RWPE1 (cell line): ENCODE measurements at regions not wholly inside any gene's neighbourhood (a gene's known extent, or its start where the extent isn't known, plus 50 kb on each side); places are given as distances from the start of the nearest gene placed in this dataset.

Source experiments
- CTCF ChIA-PET: fragments of 350-600 bp; sonication (Branson Sonifier 250); formaldehyde crosslinking; extraction: SDS; loops from one replicate; lab custom pipeline; 2021; lab: Yijun Ruan, JAX
- POLR2A ChIA-PET: fragments of 400-600 bp; formaldehyde crosslinking; extraction: SDS; loops from one replicate; lab custom pipeline; 2020; ENCODE audit warnings: antibody characterized with exemption; ENCODE audit not compliant: low non-redundant PET; lab: Yijun Ruan, JAX
- DNase-seq: peaks from one replicate; pipeline ENCODE4 v3.0.0; 2012; ENCODE audit warnings: low spot score
- H3K27ac ChIP-seq: fragments of 450-650 bp; 2 replicates; pipeline ENCODE4 v1.5.1; 2017
- TF ChIP-seq, protein P1 (sequence below): fragments of 450-650 bp; conservative IDR thresholded peaks from 2 replicates; pipeline ENCODE4 v1.5.1; 2017; ENCODE audit warnings: low read depth, mild to moderate bottlenecking

DNA sequence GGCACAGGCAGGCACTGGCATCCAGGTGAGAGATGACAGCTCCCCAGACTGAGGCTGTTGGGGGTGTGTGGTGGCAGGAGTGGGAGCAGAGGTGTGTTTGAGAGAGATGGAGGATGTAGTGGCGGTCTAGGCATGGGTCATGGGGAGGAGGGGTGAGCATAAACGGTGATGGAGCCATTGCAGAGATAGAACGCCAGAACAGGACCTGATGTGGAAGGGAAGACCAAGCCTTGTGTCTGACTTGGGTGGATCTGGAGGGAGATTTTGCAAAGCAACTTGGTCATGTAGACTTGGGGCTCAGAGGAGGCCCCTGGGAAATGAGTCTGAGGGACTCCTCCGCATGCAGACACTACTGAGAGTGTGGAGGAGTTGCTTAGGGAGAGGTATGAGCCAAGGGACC is 50.0 kb upstream of the CLDN5 start:
- no peak for DNase-seq
- ChIA-PET CTCF (interaction anchor here (0.6 kb wide), 1 partner anchor 19 kb away, joined by 3 read pairs; no protein-coding TSS in a partner anchor), POLR2A (no interaction called here)
- TF ChIP-seq, protein P1, sequence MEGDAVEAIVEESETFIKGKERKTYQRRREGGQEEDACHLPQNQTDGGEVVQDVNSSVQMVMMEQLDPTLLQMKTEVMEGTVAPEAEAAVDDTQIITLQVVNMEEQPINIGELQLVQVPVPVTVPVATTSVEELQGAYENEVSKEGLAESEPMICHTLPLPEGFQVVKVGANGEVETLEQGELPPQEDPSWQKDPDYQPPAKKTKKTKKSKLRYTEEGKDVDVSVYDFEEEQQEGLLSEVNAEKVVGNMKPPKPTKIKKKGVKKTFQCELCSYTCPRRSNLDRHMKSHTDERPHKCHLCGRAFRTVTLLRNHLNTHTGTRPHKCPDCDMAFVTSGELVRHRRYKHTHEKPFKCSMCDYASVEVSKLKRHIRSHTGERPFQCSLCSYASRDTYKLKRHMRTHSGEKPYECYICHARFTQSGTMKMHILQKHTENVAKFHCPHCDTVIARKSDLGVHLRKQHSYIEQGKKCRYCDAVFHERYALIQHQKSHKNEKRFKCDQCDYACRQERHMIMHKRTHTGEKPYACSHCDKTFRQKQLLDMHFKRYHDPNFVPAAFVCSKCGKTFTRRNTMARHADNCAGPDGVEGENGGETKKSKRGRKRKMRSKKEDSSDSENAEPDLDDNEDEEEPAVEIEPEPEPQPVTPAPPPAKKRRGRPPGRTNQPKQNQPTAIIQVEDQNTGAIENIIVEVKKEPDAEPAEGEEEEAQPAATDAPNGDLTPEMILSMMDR, result no peak
- no peak overlapping the region for H3K27ac ChIP-seq

DNA sequence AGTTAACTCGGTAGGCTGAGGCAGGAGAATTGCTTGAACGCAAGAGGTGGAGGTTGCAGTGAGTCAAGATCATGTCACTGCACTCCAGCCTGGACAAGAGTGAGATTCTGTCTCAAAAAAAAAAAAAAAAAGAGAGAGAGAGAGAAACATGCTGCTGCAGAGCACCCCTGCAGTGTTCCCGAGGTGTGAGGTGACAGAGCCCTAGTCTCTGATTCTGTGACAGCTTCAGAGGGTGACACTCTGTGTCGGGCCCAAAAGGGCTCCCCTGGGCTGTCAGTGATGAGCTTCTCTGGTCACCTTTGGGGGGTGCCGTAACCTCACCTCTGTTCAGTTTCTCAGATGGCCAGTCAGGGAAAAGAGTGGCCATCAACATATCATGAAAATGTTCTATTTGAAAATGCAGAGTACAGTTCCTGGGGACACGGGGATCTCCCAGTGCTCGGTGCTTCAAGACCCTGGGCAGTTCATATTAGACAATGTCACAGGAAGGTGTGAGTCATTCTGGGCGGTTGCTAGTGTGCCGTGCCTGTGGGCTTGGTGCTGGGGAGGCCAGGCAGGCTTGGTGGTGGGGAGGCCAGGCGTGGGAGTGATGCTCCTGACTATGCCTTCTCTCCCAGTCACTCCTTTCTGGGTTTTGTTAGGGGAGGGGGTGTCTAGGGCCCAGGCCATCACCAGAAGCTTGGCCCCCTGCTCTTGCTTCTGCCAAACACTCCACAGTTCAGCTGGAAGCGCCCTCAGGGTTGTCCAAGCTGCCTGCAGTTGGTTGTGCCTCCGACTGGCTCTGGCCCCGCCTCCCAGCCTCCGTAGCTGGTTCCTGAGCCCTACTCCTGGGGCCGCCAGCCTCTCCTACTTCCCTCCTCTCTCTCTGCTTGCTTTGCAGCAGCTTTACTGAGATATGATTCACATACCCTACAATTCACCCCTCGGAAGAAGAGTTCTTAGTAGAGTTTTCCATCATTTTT is 52.5 kb upstream of the CLDN5 start:
- DNase-seq, result no peak
- ChIA-PET CTCF (interaction anchor here (0.7 kb wide), 1 partner anchor 66 kb away, joined by 3 read pairs; no protein-coding TSS in a partner anchor), POLR2A (no interaction called here)
- peak overlapping the region; percentile 69 for H3K27ac ChIP-seq
- TF ChIP-seq, protein P1, result no peak

DNA sequence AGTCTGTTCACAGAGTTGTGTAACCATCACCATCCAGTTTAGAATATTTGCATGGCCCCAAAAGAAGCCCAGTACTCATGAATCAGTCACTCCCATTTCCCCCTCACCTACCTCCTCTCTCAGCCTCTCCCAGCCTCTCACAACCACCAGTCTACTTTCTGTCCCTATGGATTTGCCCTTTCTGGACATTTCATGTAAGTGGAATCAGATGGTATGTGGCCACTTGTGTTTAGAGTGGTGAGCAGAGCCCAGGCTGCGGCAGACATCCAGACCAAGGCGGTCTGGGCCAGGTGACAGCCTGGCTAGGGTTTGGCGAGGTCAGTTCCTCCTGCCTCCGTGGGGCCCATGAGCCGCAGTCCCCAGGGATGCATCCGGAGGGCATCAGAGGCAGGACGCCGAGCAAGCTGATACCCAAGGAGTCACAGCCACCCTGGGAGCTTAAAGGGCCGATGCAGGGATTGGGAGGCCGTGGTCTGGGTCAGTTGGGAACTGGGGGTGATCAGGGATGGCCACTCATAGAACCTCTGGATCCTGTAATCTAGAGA is 53.3 kb upstream of the CLDN5 start:
- DNase-seq, result no peak
- TF ChIP-seq, protein P1, result no peak
- ChIA-PET CTCF (interaction anchor here (0.7 kb wide), 1 partner anchor 66 kb away, joined by 3 read pairs; no protein-coding TSS in a partner anchor), POLR2A (no interaction called here)
- peak overlapping the region; percentile 69 for H3K27ac ChIP-seq

DNA sequence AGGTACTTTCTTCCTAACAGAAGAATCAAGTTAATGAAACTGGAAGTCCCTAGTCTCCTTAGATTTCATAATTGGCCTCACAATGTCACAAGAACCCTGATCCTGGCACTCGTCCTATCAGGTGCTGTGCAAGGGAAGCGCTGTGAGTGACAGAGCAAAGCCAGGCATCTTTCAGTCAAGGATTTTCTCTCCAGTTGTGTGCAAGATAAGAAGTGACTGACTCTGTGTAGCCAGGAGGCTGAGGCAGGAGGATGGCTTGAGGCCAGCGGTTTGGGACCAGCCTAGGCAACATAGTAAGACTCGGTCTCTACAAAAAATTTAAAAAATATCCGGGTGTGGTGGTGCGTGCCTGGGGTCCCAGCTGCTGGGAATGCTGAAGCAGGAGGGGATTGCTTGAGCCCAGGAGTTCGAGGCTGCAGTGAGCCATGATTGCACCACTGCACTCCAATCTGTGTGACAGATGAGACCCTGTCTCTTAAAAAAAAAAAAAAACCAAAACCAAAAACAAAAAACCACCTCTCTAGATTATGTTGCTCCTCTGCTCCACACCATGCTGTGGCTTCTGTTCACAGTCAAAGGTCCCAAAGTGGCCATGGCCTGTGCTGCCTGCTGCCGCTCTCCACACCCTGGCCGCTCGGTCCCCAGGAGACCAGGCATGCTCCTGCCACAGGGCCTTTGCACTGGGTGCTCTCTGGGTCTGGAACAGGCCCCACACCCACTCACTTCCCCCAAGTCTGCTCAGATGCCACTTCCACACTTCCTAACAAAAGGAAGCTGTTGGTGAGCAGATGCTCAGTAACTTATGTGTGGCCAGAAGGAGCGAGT is 54.2 kb upstream of the CLDN5 start:
- CTCF ChIA-PET, result no interaction called here
- POLR2A ChIA-PET, result no interaction called here
- no peak overlapping the region for H3K27ac ChIP-seq
- TF ChIP-seq, protein P1, result no peak
- no peak for DNase-seq

DNA sequence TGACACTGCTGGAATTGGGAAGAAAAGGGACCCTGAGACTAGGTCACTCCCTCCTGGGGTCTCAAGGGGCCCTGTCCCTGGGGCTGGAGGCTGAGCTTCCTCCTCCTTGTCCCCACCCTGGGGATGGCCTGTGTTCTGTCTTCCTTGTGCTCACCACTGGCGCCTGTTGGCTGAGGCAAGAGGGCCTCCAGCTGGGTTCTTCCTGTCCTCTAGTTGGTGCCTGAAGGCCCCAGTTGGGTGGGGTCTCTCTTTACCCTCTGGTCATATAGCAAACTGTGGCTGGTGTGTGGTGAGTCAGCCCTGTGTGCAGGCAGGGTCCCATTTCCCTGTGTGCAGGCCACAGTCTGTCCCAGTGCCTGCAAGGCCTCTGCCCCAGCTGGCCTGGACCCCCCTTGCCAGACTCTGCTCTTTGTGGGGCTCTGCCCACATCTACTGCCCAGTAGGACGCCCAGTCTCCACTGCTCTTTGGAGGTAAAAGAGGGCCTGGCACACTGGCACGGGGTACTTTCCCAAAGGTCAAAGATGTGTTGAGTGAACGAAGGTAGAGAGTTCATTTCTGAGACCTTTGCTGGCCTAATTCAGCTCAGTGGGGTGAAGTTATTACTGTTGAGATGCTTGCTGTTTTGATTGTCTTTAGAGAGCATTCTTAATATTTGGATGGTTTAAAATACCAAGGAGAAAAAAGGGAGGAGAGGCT is 55.1 kb upstream of the CLDN5 start:
- POLR2A ChIA-PET, result no interaction called here
- CTCF ChIA-PET, result no interaction called here
- H3K27ac ChIP-seq, result no peak overlapping the region
- TF ChIP-seq, protein P1, result no peak
- DNase-seq, result no peak
